Keratinocyte (primary cell): ENCODE measurements at regions not wholly inside any gene's neighbourhood (a gene's known extent, or its start where the extent isn't known, plus 50 kb on each side); places are given as distances from the start of the nearest gene placed in this dataset.

Experiments
- CTCF ChIP-seq, 3 experiments: IDR thresholded peaks in 1 of 3; conservative IDR thresholded peaks in 1 of 3; optimal IDR thresholded peaks in 1 of 3; 2 replicates in 2 of 3; 3 replicates in 1 of 3; pipeline versions ENCODE3 to v1.5.1; 2011; ENCODE audit warnings: low read length in 3 of 3, mild to moderate bottlenecking in 3 of 3, moderate library complexity in 2 of 3, control low read depth in 1 of 3, inconsistent platforms in 1 of 3; ENCODE audit not compliant: insufficient read depth in 2 of 3; ENCODE audit errors: extremely low read depth in 1 of 3
- EZH2 ChIP-seq: IDR thresholded peaks from one replicate; pipeline ENCODE4 v1.6.1; 2012; ENCODE audit warnings: inconsistent platforms, mild to moderate bottlenecking, low read length, moderate library complexity

GRCh38 chr2:182630207-182630606 is 85.8 kb upstream of the DNAJC10 start:
- TF ChIP-seq EZH2 (no peak), CTCF (optimal IDR thresholded peaks at IDR 0.05 in 1 of 3, IDR thresholded peaks at IDR 0.05 in 1 of 3, conservative IDR thresholded peaks at IDR 0.05 in 1 of 3; ENCODE audit: extremely low read depth in 1 of 3, insufficient read depth in 2 of 3, low read length in 3 of 3) (no peak)
